AG09309 (cell line): ENCODE measurements at regions not wholly inside any gene's neighbourhood (a gene's known extent, or its start where the extent isn't known, plus 50 kb on each side); places are given as distances from the start of the nearest gene placed in this dataset.

Experiments used
- DNase-seq: peaks from one replicate; pipeline ENCODE4 v3.0.0-alpha.2; 2010; ENCODE audit warnings: low read depth
- H3K4me3 ChIP-seq: 2 replicates; pipeline ENCODE4 v1.5.1; 2011; ENCODE audit warnings: mild to moderate bottlenecking, low read depth, low read length, moderate library complexity; ENCODE audit not compliant: control insufficient read depth
- TF ChIP-seq, protein P1 (sequence below): IDR thresholded peaks from 2 replicates; pipeline ENCODE4 v1.5.1; 2011; ENCODE audit warnings: mild to moderate bottlenecking, low read depth, low read length, inconsistent platforms; ENCODE audit not compliant: insufficient read depth, control insufficient read depth; ENCODE audit errors: missing control alignments

DNA sequence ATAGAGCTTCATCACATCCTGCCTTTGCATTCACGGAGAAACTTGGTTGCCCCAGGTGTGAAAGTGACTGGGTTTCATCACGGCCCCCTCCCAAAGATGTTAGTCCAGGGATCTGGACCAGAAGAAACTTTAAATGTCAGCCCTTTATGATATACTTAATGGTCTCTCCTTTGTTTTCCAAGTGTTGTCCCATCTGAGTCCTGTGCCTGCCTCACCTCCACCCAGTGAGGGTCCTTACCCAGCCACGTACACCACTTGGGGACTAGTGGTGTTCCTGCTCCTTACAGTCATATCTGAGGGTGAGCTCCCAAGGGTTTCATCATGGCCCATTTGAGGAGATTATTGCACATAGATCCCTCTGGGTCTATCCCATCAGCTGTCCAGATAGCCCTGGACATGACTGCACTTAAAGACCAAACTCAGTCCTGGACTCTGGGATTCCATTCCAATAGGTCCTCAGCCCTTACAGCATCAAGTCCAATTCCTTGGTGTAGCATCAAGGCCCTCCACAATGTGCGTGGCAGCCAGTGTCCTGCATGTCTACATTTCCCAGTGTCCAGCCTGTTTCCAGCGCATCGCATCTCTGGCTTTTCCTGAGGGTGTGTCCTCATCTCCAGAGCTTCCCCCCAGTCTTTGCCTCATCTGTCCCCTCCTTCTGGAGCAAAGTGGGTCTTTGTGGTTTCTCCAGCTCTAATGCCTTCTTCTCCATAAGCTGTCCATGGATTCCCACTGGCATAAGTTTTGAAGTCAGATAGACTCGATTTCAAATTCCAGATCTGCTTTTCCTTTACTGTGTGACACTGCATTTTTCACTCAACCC, 351.6 kb downstream of the MYCN start:
- no peak for DNase-seq
- no peak overlapping the region for H3K4me3 ChIP-seq
- TF ChIP-seq, protein P1, sequence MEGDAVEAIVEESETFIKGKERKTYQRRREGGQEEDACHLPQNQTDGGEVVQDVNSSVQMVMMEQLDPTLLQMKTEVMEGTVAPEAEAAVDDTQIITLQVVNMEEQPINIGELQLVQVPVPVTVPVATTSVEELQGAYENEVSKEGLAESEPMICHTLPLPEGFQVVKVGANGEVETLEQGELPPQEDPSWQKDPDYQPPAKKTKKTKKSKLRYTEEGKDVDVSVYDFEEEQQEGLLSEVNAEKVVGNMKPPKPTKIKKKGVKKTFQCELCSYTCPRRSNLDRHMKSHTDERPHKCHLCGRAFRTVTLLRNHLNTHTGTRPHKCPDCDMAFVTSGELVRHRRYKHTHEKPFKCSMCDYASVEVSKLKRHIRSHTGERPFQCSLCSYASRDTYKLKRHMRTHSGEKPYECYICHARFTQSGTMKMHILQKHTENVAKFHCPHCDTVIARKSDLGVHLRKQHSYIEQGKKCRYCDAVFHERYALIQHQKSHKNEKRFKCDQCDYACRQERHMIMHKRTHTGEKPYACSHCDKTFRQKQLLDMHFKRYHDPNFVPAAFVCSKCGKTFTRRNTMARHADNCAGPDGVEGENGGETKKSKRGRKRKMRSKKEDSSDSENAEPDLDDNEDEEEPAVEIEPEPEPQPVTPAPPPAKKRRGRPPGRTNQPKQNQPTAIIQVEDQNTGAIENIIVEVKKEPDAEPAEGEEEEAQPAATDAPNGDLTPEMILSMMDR = no peak

DNA sequence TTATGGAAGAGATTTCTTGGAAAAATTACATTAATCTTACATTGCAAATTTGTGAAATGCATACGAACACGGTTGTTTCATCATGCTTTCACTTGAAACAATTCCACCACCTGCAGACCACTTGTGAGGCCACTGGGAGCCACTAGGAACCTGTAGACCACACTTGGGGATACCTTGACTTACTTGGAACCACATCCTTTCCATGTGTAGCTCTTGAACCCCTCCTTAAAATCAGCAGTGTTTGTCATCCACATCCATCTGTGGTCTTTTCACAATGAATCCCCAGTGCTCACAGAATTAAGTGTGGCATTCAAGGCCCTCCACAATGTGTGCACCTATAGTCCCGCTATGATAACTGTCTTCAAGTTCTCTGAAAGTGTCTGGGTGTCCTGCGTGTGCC, 350.9 kb downstream of the MYCN start:
- no peak for DNase-seq
- TF ChIP-seq, protein P1 = no peak
- H3K4me3 ChIP-seq = no peak overlapping the region

DNA sequence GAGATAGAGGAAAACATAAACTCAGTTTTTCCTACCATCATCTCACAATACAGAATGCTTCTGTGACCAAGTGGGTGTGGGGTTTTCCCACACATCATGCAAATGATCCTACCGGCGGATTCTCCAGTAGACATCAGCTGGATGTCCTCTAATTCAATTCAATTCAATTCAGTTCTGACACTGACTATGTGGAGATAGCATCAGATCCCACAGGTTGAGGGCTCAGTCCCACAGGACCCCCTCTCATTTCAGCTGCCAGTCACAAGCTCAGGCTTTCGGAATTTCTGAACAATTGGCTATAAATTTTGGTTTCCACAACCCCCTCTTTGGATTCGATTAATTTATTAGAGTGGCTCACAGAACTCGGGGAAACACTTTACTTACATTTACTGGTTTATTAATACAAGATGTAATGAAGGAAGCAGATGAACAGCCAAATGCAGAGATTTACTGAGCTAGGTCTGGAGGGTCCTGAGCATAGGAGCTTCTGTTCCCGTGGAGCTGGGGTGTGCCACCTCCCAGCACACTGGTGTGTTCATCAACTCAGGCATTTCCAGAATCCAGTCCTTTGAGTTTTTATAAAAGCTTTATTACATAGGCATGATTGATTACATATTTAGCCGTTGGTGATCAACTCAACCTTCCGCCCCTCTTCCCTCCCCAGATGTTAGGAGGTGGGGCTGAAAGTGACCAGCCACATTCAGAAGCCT, 350.1 kb downstream of the MYCN start:
- TF ChIP-seq, protein P1 = no peak
- DNase-seq = no peak
- H3K4me3 ChIP-seq = no peak overlapping the region

DNA sequence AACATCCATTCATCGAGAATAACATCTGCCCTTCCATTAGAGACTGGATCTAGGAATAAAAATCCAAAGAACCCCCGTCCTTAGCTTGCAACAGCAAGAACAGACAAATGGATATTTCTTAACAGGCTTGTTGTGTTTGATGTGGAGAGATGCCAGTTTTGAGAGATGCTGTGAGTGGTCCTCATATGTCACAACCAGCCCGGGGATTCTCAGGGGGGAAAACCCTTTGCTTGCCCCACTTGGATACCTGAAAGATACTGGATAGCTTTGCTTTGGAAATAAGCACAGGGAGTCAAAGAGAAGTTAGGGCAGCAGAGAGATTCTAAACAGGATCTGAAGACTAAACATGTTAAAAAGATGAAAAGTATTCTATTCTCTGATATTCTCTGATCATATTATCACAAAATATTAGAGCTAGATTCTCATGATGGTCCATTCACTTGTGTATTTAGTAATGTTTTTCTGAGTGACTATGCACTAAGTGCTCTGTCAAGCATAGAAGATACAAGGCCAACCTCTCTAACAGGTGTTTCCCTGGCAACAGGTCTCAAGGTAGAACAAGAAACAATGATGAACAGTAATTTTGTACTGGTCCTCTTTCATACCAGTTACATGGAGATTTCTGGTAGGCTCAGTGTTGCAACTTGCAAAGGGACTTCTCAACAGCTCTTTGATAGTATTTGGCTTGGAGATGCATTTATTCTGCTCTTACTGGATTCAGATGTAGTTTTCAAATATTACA, 348.2 kb downstream of the MYCN start:
- TF ChIP-seq, protein P1 = no peak
- no peak for DNase-seq
- no peak overlapping the region for H3K4me3 ChIP-seq

DNA sequence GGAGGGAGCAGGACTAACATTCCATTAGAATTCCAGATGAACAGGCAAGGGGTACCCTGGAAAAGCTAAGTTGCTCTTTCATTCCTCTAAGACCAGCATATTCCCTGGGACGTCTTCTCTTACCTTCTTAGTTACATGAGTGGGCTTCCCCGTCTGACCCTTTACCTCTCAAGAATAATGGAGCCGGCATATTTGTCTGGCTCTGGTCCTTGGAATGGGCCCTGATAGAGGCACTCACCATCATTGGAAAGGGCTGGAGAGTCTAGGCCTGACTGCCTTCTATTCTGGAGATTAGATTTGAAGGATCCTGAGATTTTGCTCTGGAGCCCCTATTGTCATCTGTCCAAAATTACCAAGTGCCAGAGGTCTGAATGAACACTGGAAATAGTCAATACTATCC, 347.5 kb downstream of the MYCN start:
- TF ChIP-seq, protein P1 = no peak
- DNase-seq = no peak
- no peak overlapping the region for H3K4me3 ChIP-seq

DNA sequence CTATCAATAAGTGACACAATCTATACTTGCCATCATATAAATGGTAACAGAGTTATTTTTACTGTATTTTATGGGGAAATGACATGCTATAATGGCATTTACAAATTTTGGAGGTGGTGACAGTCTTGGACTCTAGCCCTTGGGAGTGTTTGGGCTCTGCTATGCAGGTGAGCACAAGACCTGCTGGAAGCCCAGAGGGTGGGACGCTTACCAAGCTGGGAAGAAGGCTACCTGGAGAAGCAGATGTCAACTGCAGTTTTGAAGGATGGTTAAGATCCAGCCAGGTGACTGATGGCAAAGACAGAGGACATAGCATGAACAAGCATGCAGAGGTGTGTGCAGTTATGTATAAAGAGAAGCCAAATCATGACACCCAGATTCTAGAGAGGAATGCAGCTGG, 346.9 kb downstream of the MYCN start:
- TF ChIP-seq, protein P1 = no peak
- H3K4me3 ChIP-seq = no peak overlapping the region
- DNase-seq = no peak
